Keratinocyte (primary cell): ENCODE measurements at regions not wholly inside any gene's neighbourhood (a gene's known extent, or its start where the extent isn't known, plus 50 kb on each side); places are given as distances from the start of the nearest gene placed in this dataset.

Source experiments
- EZH2 ChIP-seq: IDR thresholded peaks from one replicate; pipeline ENCODE4 v1.6.1; 2012; ENCODE audit warnings: inconsistent platforms, mild to moderate bottlenecking, low read length, moderate library complexity
- TF ChIP-seq, protein P1 (sequence below), 3 experiments: IDR thresholded peaks in 1 of 3; conservative IDR thresholded peaks in 1 of 3; optimal IDR thresholded peaks in 1 of 3; 2 replicates in 2 of 3; 3 replicates in 1 of 3; pipeline versions ENCODE3 to v1.5.1; 2011; ENCODE audit warnings: low read length in 3 of 3, mild to moderate bottlenecking in 3 of 3, moderate library complexity in 2 of 3, control low read depth in 1 of 3, inconsistent platforms in 1 of 3; ENCODE audit not compliant: insufficient read depth in 2 of 3; ENCODE audit errors: extremely low read depth in 1 of 3

DNA sequence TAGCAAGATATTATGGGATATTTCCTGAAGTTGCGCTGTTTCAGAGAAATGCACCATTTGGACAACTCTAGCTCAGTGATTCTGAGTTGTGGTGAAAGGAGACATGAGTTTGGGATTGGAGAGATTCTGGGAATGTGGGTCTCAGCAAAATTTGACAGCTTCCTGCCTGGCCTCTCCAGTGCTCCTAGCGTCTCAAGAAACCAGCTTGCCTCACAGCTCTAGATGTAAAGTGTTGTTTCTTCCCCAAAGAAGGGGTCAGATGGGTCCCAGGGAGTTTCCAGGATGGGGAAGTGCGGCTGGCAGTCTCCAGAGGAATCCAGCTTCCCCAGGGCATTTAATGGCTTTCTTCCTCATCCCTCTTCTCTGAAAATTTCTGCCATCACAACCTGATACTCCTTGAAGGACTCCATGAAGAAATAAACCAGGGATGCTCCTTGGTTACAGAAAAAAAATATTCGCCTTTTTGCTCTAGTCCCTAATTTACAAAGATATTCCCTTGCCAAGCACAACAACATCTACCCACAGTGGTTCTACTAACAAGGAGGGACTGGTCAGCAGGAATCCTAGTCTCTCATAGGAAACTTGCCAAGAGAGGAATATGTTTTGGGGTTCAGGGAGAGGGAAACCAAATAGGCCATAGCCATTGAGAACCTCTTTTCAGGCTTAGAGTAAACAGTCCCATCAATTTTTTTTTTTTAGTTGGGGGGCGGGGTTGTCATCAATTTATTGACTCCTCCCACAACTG is 185.4 kb upstream of the E2F8 start:
- TF ChIP-seq, protein P1, sequence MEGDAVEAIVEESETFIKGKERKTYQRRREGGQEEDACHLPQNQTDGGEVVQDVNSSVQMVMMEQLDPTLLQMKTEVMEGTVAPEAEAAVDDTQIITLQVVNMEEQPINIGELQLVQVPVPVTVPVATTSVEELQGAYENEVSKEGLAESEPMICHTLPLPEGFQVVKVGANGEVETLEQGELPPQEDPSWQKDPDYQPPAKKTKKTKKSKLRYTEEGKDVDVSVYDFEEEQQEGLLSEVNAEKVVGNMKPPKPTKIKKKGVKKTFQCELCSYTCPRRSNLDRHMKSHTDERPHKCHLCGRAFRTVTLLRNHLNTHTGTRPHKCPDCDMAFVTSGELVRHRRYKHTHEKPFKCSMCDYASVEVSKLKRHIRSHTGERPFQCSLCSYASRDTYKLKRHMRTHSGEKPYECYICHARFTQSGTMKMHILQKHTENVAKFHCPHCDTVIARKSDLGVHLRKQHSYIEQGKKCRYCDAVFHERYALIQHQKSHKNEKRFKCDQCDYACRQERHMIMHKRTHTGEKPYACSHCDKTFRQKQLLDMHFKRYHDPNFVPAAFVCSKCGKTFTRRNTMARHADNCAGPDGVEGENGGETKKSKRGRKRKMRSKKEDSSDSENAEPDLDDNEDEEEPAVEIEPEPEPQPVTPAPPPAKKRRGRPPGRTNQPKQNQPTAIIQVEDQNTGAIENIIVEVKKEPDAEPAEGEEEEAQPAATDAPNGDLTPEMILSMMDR (optimal IDR thresholded peaks at IDR 0.05 in 1 of 3, IDR thresholded peaks at IDR 0.05 in 1 of 3, conservative IDR thresholded peaks at IDR 0.05 in 1 of 3; ENCODE audit: extremely low read depth in 1 of 3, insufficient read depth in 2 of 3, low read length in 3 of 3) = no peak
- TF ChIP-seq EZH2 = no peak
